HepG2 (cell line): ENCODE measurements at regions not wholly inside any gene's neighbourhood (a gene's known extent, or its start where the extent isn't known, plus 50 kb on each side); places are given as distances from the start of the nearest gene placed in this dataset.

Experiments
- BCL6 ChIP-seq: IDR thresholded peaks from 2 replicates; pipeline ENCODE4 v1.6.1; 2016; ENCODE audit warnings: missing genetic modification reagents, missing compliant biosample characterization
- EED ChIP-seq: sonication (generic); formaldehyde crosslinking; IDR thresholded peaks from 2 replicates; pipeline ENCODE4 v1.5.0; 2020; ENCODE audit warnings: mild to moderate bottlenecking, missing genetic modification reagents
- EP300 ChIP-seq, 3 experiments: sonication (generic) in 1 of 3; formaldehyde crosslinking in 1 of 3; IDR thresholded peaks; 2 replicates each; pipeline versions ENCODE4 v1.5.1 to v1.6.1; 2011 to 2020; ENCODE audit warnings: low read depth in 2 of 3, low read length in 2 of 3, borderline replicate concordance in 1 of 3, improper control_type of control experiment in 1 of 3, mild to moderate bottlenecking in 1 of 3, missing genetic modification reagents in 1 of 3, moderate library complexity in 1 of 3
- EZH2 ChIP-seq: conservative IDR thresholded peaks from 2 replicates; pipeline ENCODE4 v1.6.1; 2012; ENCODE audit warnings: mild to moderate bottlenecking, low read depth, low read length, moderate library complexity
- HNF4A ChIP-seq: sonication (generic); formaldehyde crosslinking; IDR thresholded peaks from 2 replicates; pipeline ENCODE4 v1.4.0; 2020; ENCODE audit warnings: missing genetic modification reagents
- HOXA3 ChIP-seq: sonication (generic); formaldehyde crosslinking; IDR thresholded peaks from 2 replicates; pipeline ENCODE4 v1.5.0; 2020; ENCODE audit warnings: missing genetic modification reagents
- POLR2A ChIP-seq, 2 experiments: IDR thresholded peaks; 2 replicates each; pipeline ENCODE4 v1.6.1; 2011; ENCODE audit warnings: low read depth in 2 of 2, low read length in 2 of 2, mild to moderate bottlenecking in 1 of 2, moderate library complexity in 1 of 2; ENCODE audit not compliant: insufficient read depth in 1 of 2
- SMC3 ChIP-seq: IDR thresholded peaks from 2 replicates; pipeline ENCODE4 v1.6.1; 2011; ENCODE audit warnings: low read length, improper control_type of control experiment
- STAT5B ChIP-seq: sonication (generic); formaldehyde crosslinking; IDR thresholded peaks from 2 replicates; pipeline ENCODE4 v1.4.0; 2020; ENCODE audit warnings: missing genetic modification reagents
- ZNF274 ChIP-seq: sonication (generic); formaldehyde crosslinking; IDR thresholded peaks from 2 replicates; pipeline ENCODE4 v1.5.1; 2020; ENCODE audit warnings: mild to moderate bottlenecking, missing genetic modification reagents
- ZNF746 ChIP-seq: sonication (generic); formaldehyde crosslinking; IDR thresholded peaks from 2 replicates; pipeline ENCODE4 v1.8.0; 2022; ENCODE audit warnings: mild to moderate bottlenecking, missing genetic modification reagents
- TF ChIP-seq, protein P1 (sequence below): sonication (generic); formaldehyde crosslinking; IDR thresholded peaks from 2 replicates; pipeline ENCODE4 v1.4.0; 2020; ENCODE audit warnings: mild to moderate bottlenecking, missing genetic modification reagents
- TF ChIP-seq, protein P2 (sequence below): IDR thresholded peaks from 2 replicates; pipeline ENCODE4 v1.6.1; 2016; ENCODE audit warnings: low read depth, missing genetic modification reagents, missing compliant biosample characterization

DNA sequence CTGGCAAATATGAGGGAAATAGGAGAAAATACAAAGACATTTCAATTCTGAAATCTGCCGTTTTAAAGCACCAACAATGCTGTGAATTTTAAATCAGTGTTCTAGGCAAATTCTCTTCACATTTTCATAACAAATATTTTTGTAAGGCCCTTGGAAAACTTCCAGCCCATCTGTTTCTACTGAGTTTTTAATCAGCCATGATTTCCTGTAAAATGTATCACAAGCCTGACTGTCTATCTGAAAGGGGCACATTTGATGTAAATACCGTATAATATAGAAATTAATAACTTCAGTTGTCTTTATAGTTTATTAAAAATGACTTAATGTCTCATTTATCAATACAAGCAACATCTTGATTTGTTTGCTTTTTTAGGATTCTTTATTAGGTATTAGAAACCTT, 454.7 kb downstream of the PYDC2 start:
- TF ChIP-seq EED (CRISPR knock-in tag) (no peak), EZH2 (no peak), ZNF746 (CRISPR knock-in tag) (no peak), ZNF274 (CRISPR knock-in tag) (no peak), POLR2A (IDR thresholded peaks at IDR 0.05; ENCODE audit: insufficient read depth in 1 of 2, low read depth in 2 of 2, low read length in 2 of 2) (no peak), EP300 (IDR thresholded peaks at IDR 0.05; ENCODE audit: low read depth in 2 of 2, low read length in 2 of 2) (no peak), EP300 (CRISPR knock-in tag; IDR thresholded peaks at IDR 0.05; ENCODE audit: borderline replicate concordance) (no peak), BCL6 (no peak), STAT5B (no peak), SMC3 (no peak), HNF4A (no peak), HOXA3 (no peak)
- TF ChIP-seq, protein P1, sequence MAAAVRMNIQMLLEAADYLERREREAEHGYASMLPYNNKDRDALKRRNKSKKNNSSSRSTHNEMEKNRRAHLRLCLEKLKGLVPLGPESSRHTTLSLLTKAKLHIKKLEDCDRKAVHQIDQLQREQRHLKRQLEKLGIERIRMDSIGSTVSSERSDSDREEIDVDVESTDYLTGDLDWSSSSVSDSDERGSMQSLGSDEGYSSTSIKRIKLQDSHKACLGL (CRISPR knock-in tag) = no peak
- TF ChIP-seq, protein P2, sequence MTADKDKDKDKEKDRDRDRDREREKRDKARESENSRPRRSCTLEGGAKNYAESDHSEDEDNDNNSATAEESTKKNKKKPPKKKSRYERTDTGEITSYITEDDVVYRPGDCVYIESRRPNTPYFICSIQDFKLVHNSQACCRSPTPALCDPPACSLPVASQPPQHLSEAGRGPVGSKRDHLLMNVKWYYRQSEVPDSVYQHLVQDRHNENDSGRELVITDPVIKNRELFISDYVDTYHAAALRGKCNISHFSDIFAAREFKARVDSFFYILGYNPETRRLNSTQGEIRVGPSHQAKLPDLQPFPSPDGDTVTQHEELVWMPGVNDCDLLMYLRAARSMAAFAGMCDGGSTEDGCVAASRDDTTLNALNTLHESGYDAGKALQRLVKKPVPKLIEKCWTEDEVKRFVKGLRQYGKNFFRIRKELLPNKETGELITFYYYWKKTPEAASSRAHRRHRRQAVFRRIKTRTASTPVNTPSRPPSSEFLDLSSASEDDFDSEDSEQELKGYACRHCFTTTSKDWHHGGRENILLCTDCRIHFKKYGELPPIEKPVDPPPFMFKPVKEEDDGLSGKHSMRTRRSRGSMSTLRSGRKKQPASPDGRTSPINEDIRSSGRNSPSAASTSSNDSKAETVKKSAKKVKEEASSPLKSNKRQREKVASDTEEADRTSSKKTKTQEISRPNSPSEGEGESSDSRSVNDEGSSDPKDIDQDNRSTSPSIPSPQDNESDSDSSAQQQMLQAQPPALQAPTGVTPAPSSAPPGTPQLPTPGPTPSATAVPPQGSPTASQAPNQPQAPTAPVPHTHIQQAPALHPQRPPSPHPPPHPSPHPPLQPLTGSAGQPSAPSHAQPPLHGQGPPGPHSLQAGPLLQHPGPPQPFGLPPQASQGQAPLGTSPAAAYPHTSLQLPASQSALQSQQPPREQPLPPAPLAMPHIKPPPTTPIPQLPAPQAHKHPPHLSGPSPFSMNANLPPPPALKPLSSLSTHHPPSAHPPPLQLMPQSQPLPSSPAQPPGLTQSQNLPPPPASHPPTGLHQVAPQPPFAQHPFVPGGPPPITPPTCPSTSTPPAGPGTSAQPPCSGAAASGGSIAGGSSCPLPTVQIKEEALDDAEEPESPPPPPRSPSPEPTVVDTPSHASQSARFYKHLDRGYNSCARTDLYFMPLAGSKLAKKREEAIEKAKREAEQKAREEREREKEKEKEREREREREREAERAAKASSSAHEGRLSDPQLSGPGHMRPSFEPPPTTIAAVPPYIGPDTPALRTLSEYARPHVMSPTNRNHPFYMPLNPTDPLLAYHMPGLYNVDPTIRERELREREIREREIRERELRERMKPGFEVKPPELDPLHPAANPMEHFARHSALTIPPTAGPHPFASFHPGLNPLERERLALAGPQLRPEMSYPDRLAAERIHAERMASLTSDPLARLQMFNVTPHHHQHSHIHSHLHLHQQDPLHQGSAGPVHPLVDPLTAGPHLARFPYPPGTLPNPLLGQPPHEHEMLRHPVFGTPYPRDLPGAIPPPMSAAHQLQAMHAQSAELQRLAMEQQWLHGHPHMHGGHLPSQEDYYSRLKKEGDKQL (CRISPR knock-in tag) = no peak
